GDM1 (cell line): ENCODE measurements at regions not wholly inside any gene's neighbourhood (a gene's known extent, or its start where the extent isn't known, plus 50 kb on each side); places are given as distances from the start of the nearest gene placed in this dataset.
"Not testable (repeated sequence)": the region's sequence is repeated elsewhere in the genome, so short reads cannot be mapped to it uniquely, and the experiment has no call there.

ENCODE experiments used
- DNase-seq: peaks from one replicate; lab custom pipeline; 2025; lab: John Stamatoyannopoulos, UW

DNA sequence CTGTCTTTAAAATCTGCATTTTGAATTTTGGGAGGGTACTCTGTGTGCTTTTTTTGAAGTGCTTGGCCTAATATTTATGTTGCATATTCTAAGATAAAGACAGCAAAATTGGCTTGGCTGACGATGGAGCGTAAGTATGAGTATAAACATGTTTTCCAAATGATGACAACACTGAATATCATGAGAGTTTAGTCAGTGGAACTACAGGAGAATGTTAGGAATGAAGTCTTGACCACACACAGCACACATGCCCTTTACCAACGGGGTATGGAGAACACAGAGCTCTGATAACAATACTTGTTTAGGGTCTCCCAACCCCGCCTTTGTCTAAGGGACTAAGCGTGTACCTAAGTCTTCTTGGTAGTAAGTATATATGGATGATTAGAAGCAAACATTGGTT lies 253.9 kb upstream of the FZD8 start:
- DNase-seq: no peak

- no peak for DNase-seq
These were observed 253.2 kb upstream of the FZD8 start for GRCh38 chr10:35895331-35895730.

DNA sequence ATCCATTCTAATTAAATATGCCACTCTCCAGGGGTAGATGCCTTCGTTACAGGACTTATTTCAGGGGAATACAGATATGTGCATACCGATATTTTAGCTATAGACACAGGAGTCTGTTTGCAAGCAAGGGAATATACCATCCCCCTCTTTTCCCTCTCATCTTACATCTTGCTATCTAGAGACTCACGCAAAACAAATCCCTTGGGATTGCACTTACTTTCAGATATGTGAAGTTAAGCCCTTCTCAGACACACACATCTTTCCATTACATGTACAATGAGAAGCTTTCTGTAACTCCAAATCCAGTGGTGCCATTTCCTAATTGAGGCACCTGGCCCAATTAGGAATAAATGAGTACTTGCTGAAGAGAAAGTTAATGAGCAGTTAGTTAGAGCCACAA lies 250.4 kb upstream of the FZD8 start:
- no peak for DNase-seq

- DNase-seq: no peak
These were observed 248.8 kb upstream of the FZD8 start for GRCh38 chr10:35890676-35891495.

GRCh38 chr10:35889971-35890675 lies 248.0 kb upstream of the FZD8 start:
- no peak for DNase-seq

- DNase-seq: no peak
These were observed 247.1 kb upstream of the FZD8 start for GRCh38 chr10:35889226-35889625.

DNA sequence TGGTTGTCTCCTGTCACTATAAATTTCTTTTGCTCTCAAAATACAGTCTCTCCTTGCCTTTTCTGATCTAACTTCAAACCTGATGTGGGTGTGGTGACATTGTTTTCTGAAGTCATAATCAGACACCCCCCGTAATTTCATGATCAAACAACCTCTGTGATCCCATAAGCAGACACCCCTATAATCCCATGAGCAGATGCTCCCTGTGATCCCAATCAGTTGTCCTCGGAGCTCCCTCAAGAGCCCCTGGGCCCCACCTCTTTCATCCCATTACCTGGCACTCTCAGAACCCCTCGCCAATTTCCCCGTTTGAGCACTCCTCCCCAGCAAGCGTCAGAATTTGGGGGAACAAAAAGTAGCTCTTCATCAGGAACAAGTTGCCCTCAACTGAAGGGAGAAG lies 246.3 kb upstream of the FZD8 start:
- no peak for DNase-seq

DNA sequence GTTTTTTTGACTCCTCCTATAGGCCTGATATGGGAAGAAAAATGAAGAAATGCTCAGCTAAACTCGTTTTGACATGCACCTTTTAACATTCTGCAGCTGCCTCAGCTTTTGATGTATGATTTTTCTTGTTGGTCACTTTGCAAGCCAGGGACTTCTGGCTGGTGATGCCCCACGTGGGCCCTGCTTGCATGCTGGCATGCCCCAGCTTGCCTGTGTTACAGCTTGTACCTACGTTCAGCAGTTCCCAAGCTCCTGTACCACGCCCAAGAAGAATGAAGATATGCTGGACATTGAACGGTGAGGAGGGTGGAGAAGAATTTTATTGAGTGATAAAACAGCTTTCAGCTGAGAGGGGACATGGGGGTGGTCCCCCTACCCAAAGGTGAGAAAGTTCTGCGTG lies 245.6 kb upstream of the FZD8 start:
- DNase-seq: no peak

DNA sequence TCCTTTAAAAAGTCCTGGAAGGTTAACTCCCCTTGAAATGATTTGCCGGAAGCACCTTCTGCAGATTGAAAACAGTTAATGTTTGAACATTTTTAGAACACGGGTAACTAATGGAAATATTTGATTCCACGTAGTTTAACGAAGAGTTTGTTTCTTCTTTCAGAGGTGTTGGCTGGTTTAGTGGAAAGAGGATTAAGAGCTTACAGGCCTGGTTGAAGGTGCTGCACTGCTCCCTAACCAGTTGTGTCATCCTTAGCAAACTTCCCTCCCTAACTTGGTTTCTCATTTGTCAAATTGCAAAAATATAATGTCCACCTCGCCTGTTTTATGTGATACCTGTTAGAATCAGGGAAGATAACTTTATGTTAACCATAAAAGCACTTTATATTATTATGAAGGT lies 243.0 kb upstream of the FZD8 start:
- no peak for DNase-seq

DNA sequence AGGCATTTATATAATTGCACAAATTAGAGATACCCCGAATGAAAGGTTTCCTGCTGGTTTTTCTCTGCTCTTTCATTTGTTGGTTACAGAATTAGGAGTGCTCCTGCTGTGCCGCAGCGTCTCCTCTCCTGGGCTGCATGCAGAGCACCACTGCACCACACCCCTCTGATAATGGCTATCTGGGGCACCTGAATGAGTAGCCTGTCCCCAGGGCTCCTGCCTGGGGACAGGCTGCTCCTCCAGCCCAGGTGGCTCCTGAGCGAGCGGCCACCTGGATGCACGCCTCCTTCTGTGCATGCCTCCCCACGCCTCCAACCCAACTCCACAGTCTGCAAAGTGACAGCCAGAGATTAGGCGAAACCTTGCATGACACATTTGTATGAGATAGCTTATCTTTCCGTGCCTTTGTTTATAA lies 242.6 kb upstream of the FZD8 start:
- DNase-seq: no peak

DNA sequence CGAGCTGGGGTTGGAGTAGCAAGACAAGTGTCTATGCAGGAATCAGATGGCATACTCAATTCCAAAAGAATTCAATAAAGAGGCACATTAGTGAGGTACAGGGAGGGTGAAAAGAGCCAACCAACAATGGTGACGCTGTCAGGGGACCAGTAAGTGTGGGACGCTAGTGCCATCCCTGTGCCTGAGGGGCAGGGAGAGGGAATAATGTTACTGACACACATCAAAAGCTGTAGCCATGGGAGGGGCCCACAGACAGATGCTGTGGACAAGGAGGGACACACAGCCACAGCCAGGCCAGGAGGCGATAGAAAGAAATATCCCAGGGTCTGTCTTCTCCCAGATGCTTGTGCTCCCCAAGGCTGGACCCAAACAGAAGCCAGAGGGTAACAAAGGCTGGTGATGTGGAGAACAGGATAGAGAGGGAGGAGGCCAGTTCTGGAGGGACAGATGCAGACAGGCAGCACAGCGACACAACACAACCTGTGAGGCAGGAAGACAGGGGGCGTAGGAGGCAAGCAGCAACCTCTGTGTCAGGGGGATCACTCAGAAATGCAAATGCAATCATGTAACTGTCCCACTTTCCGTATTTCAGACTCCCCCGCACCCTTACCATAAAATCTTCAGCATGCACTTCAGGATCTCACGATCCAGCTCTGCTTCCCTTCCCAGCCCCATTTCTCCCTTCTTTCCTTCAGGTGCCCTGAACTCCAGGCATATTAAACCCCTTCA lies 240.5 kb upstream of the FZD8 start:
- no peak for DNase-seq

GRCh38 chr10:35881320-35881719 lies 239.2 kb upstream of the FZD8 start:
- DNase-seq: no peak

DNA sequence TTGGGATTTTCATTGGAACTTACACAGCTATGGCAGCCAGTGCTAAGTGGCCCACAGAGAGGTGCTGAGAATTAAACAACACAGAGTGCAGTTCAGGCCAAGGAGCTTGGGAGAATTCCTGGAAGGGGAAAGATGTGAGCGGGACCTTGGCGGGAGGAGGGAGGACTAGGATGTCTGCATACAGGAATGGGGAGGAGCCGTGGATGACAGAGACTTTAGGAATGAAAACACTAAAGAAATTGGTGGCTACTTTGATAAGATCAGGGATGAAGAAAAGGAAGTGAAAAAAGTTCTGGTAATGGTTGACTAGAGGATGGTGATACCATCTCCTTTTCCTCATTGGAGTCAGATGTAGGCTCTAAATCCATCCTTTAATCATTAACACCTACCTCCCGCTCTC lies 234.2 kb upstream of the FZD8 start:
- DNase-seq: no peak

- no peak for DNase-seq
These were observed 233.1 kb upstream of the FZD8 start for GRCh38 chr10:35875016-35875676.

DNA sequence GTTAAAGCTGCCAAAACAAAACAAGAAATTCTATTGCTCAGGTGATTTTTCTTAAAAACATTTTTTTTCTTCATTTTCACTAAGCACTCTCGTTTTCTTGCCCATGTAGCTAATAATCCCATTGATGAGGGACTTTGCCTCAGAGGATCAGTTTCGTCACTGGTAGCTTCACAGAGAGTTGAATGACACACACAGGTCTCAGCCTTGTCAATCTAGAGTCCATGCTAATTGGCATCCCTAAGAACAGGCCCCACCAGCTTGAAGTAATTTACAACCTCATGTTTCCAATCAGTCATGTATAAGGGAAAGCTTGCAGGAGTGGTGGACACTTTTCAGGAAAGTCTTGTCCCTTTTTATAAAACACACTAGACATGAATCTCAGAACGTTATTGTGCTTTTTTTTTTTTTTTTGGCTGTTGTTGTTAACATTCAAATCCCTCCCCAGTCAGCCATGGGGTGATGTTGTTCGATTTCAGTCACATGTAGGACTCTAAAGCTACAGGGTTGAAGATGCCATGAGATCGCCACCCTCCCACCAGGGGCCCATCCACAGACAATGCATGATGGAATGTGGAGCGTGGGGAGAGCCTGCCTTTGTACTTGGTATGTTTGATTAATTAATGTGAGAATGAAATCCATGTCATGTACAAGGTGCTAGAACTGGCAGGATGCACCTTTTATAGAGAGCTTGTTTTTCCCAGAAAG lies 232.4 kb upstream of the FZD8 start:
- no peak for DNase-seq

DNA sequence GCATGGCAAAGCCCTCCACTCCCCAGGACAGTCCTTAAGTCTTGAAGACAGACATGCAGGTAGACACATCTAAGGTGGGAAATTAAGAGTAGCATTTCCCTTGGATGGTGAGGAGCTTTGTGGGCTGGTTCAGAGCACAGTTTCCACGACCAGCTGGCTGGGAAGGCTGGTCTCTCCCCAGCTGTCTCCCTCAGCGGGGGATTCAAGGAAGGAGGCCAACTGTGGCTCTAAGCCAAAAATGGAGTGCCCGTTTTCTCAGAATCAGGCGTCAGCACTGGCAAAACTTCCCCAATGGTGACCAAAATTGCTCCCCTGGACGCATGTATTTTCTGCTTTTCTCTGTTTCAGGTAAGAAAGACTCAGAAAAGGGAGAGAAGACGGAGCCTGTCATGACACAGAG lies 230.6 kb upstream of the FZD8 start:
- DNase-seq: no peak

GRCh38 chr10:35870665-35871310 lies 228.7 kb upstream of the FZD8 start:
- DNase-seq: no peak

GRCh38 chr10:35858676-35859283 lies 216.7 kb upstream of the FZD8 start:
- DNase-seq: not testable (repeated sequence)

GRCh38 chr10:35857860-35858259 lies 215.8 kb upstream of the FZD8 start:
- no peak for DNase-seq

GRCh38 chr10:35855155-35855947 lies 213.3 kb upstream of the FZD8 start:
- DNase-seq: no peak
